B cell (primary cell): ENCODE measurements at regions not wholly inside any gene's neighbourhood (a gene's known extent, or its start where the extent isn't known, plus 50 kb on each side); places are given as distances from the start of the nearest gene placed in this dataset.

Experiments
- ATAC-seq: fragments of 200-7000 bp; cut with Tn5 transposase; one replicate; pipeline ENCODE4 v1.10.0; 2021; ENCODE audit warnings: low read depth, mild to moderate bottlenecking, moderate number of reproducible peaks, moderate library complexity
- CTCF ChIA-PET: fragments of 350-600 bp; sonication (Branson Sonifier 250); formaldehyde crosslinking; loops from one replicate; lab custom pipeline; 2021; ENCODE audit warnings: antibody characterized with exemption, inconsistent platforms; lab: Charles Lee
- POLR2A ChIA-PET: fragments of 350-600 bp; sonication (Branson Sonifier 250); formaldehyde crosslinking; loops from one replicate; lab custom pipeline; 2021; ENCODE audit warnings: antibody characterized with exemption; lab: Charles Lee
- DNase-seq: peaks from one replicate; pipeline ENCODE4 v3.0.0; 2013
- H2AFZ ChIP-seq: 2 replicates; pipeline ENCODE4 v1.6.1; 2012; ENCODE audit warnings: mild to moderate bottlenecking, low read depth, low read length; ENCODE audit not compliant: insufficient read depth, poor library complexity, severe bottlenecking
- H3K27ac ChIP-seq, 2 donors: 1 replicate in 1 of 2; 2 replicates in 1 of 2; pipeline ENCODE4 v1.5.1; 2012 to 2013; ENCODE audit warnings: low read length in 2 of 2, mild to moderate bottlenecking in 2 of 2, moderate library complexity in 1 of 2
- H3K27me3 ChIP-seq, 4 experiments: fragments of 200-600 bp in 1 of 4; sonication (generic) in 1 of 4; replicated peaks in 1 of 4; 1 replicate in 2 of 4; 2 replicates in 2 of 4; pipeline versions ENCODE4 v1.6.1 to v1.7.0; 2013 to 2016; ENCODE audit warnings: low read length in 3 of 4, mild to moderate bottlenecking in 2 of 4, mixed read lengths in 1 of 4, moderate library complexity in 1 of 4; ENCODE audit not compliant: insufficient read depth in 4 of 4, control insufficient read depth in 3 of 4; ENCODE audit errors: control extremely low read depth in 1 of 4
- H3K36me3 ChIP-seq, 2 experiments: replicated peaks in 1 of 2; 1 replicate in 1 of 2; 2 replicates in 1 of 2; pipeline versions ENCODE4 v1.6.1 to v1.7.1; 2013; ENCODE audit warnings: low read length in 1 of 2; ENCODE audit not compliant: insufficient read depth in 2 of 2, control insufficient read depth in 1 of 2; ENCODE audit errors: control extremely low read depth in 1 of 2, extremely low read depth in 1 of 2
- H3K4me1 ChIP-seq, 2 donors: fragments of 200-600 bp in 1 of 2; sonication (generic) in 1 of 2; 1 replicate in 1 of 2; 2 replicates in 1 of 2; pipeline versions ENCODE4 v1.5.1 to v1.6.1; 2013 to 2017; ENCODE audit warnings: low read length in 2 of 2; ENCODE audit not compliant: control insufficient read depth in 2 of 2, insufficient read depth in 2 of 2
- H3K4me2 ChIP-seq: replicated peaks from 2 replicates; pipeline ENCODE3; 2012; ENCODE audit warnings: mild to moderate bottlenecking, low read depth, low read length; ENCODE audit not compliant: poor library complexity, severe bottlenecking
- H3K4me3 ChIP-seq, 5 experiments: fragments of 200-600 bp in 1 of 5; sonication (generic) in 1 of 5; 1 replicate in 3 of 5; 2 replicates in 2 of 5; pipeline versions ENCODE4 v1.5.1 to v1.7.0; 2011 to 2016; ENCODE audit warnings: low read length in 4 of 5, mild to moderate bottlenecking in 4 of 5, low read depth in 2 of 5, control low read depth in 1 of 5, moderate library complexity in 1 of 5; ENCODE audit not compliant: insufficient read depth in 1 of 5; ENCODE audit errors: control extremely low read depth in 1 of 5, extremely low read depth in 1 of 5
- H3K79me2 ChIP-seq: fragments of 200-600 bp; sonication (generic); one replicate; pipeline ENCODE4 v1.6.0; 2016; ENCODE audit warnings: low read length; ENCODE audit not compliant: control insufficient read depth, insufficient read depth
- H3K9ac ChIP-seq: fragments of 200-600 bp; sonication (generic); 2 replicates; pipeline ENCODE4 v1.6.1; 2017; ENCODE audit warnings: mild to moderate bottlenecking, low read length, moderate library complexity
- H3K9me3 ChIP-seq, 3 donors: one replicate each; pipeline versions ENCODE4 v1.6.1 to v1.7.1; 2013; ENCODE audit warnings: low read length in 2 of 3; ENCODE audit not compliant: control insufficient read depth in 2 of 3, insufficient read depth in 1 of 3; ENCODE audit errors: control extremely low read depth in 1 of 3
- H4K20me1 ChIP-seq: 2 replicates; pipeline ENCODE4 v1.6.0; 2012; ENCODE audit warnings: mild to moderate bottlenecking, low read length; ENCODE audit not compliant: insufficient read depth, control insufficient read depth, poor library complexity, severe bottlenecking
- H3K27ac Mint-ChIP-seq: one replicate; pipeline ENCODE4 v1.8.0; 2021; ENCODE audit warnings: mixed read lengths
- H3K27me3 Mint-ChIP-seq: one replicate; pipeline ENCODE4 v1.8.0; 2021; ENCODE audit warnings: mixed read lengths
- H3K4me1 Mint-ChIP-seq: one replicate; pipeline ENCODE4 v1.8.0; 2021; ENCODE audit warnings: mixed read lengths
- H3K4me3 Mint-ChIP-seq: one replicate; pipeline ENCODE4 v1.8.0; 2021; ENCODE audit warnings: mixed read lengths
- H3K9me3 Mint-ChIP-seq: one replicate; pipeline ENCODE4 v1.8.0; 2022; ENCODE audit warnings: mixed read lengths; ENCODE audit not compliant: insufficient read depth
- CTCF ChIP-seq: fragments of 200-600 bp; IDR thresholded peaks from one replicate; pipeline ENCODE4 v1.8.0; 2022; ENCODE audit warnings: antibody characterized with exemption, mild to moderate bottlenecking
- EZH2 ChIP-seq: IDR thresholded peaks from 2 replicates; pipeline ENCODE4 v1.6.1; 2012; ENCODE audit warnings: borderline replicate concordance, low read depth, mild to moderate bottlenecking, moderate library complexity, low read length; ENCODE audit not compliant: insufficient read depth, poor library complexity, severe bottlenecking
- WGBS: methylation state at CpG from one replicate; pipeline ENCODE4 v1.1.5; 2013; ENCODE audit warnings: missing lambda C conversion rate; ENCODE audit not compliant: insufficient coverage; 5-methylcytosine and 5-hydroxymethylcytosine counted together
- intact Hi-C: fragments of 100-400 bp; cut with micrococcal nuclease; formaldehyde crosslinking; loops from one replicate; pipeline ENCODE4 v1.10.0; 2022

- DNase-seq (no peak), ATAC-seq (no peak)
- Histone ChIP-seq H4K20me1 (no peaks in the 10 kb centered on the region), H3K4me3 (no peak overlapping the region), H3K27ac (no peak overlapping the region), H3K9me3 (peaks cover 0 to 18% (median 0%) of the 10 kb centered on the region in 3 donors), H3K9ac (no peak overlapping the region), H3K4me2 (no peak overlapping the region), H2AFZ (no peak overlapping the region), H3K36me3 (no peaks in the 10 kb centered on the region), H3K27me3 (peaks cover 0 to 26% (median 4%) of the 10 kb centered on the region in 4 experiments), H3K79me2 (no peaks in the 10 kb centered on the region), H3K4me1 (no peaks in the 10 kb centered on the region)
- intact Hi-C loops: no loop called here
- Mint-ChIP-seq H3K27ac (no peak overlapping the region), H3K4me1 (peaks cover 2% of the 10 kb centered on the region), H3K27me3 (peaks cover 39% of the 10 kb centered on the region), H3K9me3 (no peaks in the 10 kb centered on the region), H3K4me3 (no peak overlapping the region)
- WGBS: 8% methylated on average over 22 of the region's 27 CpGs
- CTCF ChIA-PET: no interaction called here
- POLR2A ChIA-PET: no interaction called here
- no peak for TF ChIP-seq CTCF
Measured at GRCh38 chr16:54373534-54374520, 87.2 kb upstream of the IRX3 start.

GRCh38 chr16:54370278-54371040 lies 83.9 kb upstream of the IRX3 start:
- Histone ChIP-seq H2AFZ (no peak overlapping the region), H3K4me1 (no peaks in the 10 kb centered on the region), H3K4me3 (no peak overlapping the region), H3K36me3 (no peaks in the 10 kb centered on the region), H3K9me3 (peaks cover 0 to 6% (median 0%) of the 10 kb centered on the region in 3 donors), H3K27ac (no peak overlapping the region), H4K20me1 (no peaks in the 10 kb centered on the region), H3K4me2 (no peak overlapping the region), H3K27me3 (peaks cover 0 to 26% (median 4%) of the 10 kb centered on the region in 4 experiments), H3K79me2 (no peaks in the 10 kb centered on the region), H3K9ac (no peak overlapping the region)
- no peak for ATAC-seq
- POLR2A ChIA-PET: no interaction called here
- Mint-ChIP-seq H3K4me3 (no peak overlapping the region), H3K27me3 (peaks cover 39% of the 10 kb centered on the region), H3K9me3 (no peaks in the 10 kb centered on the region), H3K27ac (no peak overlapping the region), H3K4me1 (peaks cover 2% of the 10 kb centered on the region)
- intact Hi-C loops: no loop called here
- WGBS: 37% methylated on average over 14 of the region's 29 CpGs
- DNase-seq: no peak
- no peak for TF ChIP-seq CTCF
- TF ChIP-seq EZH2: no peak
- CTCF ChIA-PET: no interaction called here
